GM19397 (cell line): ENCODE measurements at regions not wholly inside any gene's neighbourhood (a gene's known extent, or its start where the extent isn't known, plus 50 kb on each side); places are given as distances from the start of the nearest gene placed in this dataset.
"Not testable (repeated sequence)": the region's sequence is repeated elsewhere in the genome, so short reads cannot be mapped to it uniquely, and the experiment has no call there.

Experiments used
- ATAC-seq: cut with Tn5 transposase; IDR thresholded peaks from one replicate; pipeline ENCODE4 v1.9.1; 2021; ENCODE audit warnings: mild to moderate bottlenecking, moderate library complexity; ENCODE audit not compliant: unreplicated experiment

- no peak for ATAC-seq
These were observed 79.2 kb upstream of the BACH2 start for GRCh38 chr6:90375681-90376439.

- ATAC-seq, result no peak
These were observed 77.6 kb upstream of the BACH2 start for GRCh38 chr6:90374201-90374600.

GRCh38 chr6:90372885-90373284, 76.2 kb upstream of the BACH2 start:
- ATAC-seq, result no peak

- ATAC-seq, result no peak
These were observed 75.8 kb upstream of the BACH2 start for GRCh38 chr6:90372450-90372849.

- no peak for ATAC-seq
These were observed 73.9 kb upstream of the BACH2 start for GRCh38 chr6:90370493-90370959.

GRCh38 chr6:90369651-90370050, 73.0 kb upstream of the BACH2 start:
- ATAC-seq, result no peak

- ATAC-seq, result peak; percentile 99
These were observed 72.4 kb upstream of the BACH2 start for GRCh38 chr6:90369024-90369519.

- no peak for ATAC-seq
These were observed 72.0 kb upstream of the BACH2 start for GRCh38 chr6:90368601-90369000.

- no peak for ATAC-seq
These were observed 71.4 kb upstream of the BACH2 start for GRCh38 chr6:90368001-90368400.

GRCh38 chr6:90365565-90366219, 69.0 kb upstream of the BACH2 start:
- no peak for ATAC-seq

GRCh38 chr6:90365002-90365401, 68.4 kb upstream of the BACH2 start:
- no peak for ATAC-seq

GRCh38 chr6:90364286-90364685, 67.6 kb upstream of the BACH2 start:
- ATAC-seq, result no peak

GRCh38 chr6:90362318-90362717, 65.7 kb upstream of the BACH2 start:
- no peak for ATAC-seq

- no peak for ATAC-seq
These were observed 64.5 kb upstream of the BACH2 start for GRCh38 chr6:90361174-90361573.

GRCh38 chr6:90358036-90358770, 61.6 kb upstream of the BACH2 start:
- ATAC-seq, result not testable (repeated sequence)

GRCh38 chr6:90356012-90356421, 59.4 kb upstream of the BACH2 start:
- no peak for ATAC-seq

- no peak for ATAC-seq
These were observed 58.3 kb upstream of the BACH2 start for GRCh38 chr6:90354961-90355360.

- ATAC-seq, result no peak
These were observed 55.1 kb upstream of the BACH2 start for GRCh38 chr6:90351696-90352095.

GRCh38 chr6:90350689-90351554, 54.3 kb upstream of the BACH2 start:
- ATAC-seq, result no peak

- no peak for ATAC-seq
These were observed 50.8 kb upstream of the BACH2 start for GRCh38 chr6:90347411-90347851.

- ATAC-seq, result no peak
These were observed 50.1 kb upstream of the BACH2 start for GRCh38 chr6:90346729-90347128.
